Bronchial epithelial cell (primary cell): ENCODE measurements at regions not wholly inside any gene's neighbourhood (a gene's known extent, or its start where the extent isn't known, plus 50 kb on each side); places are given as distances from the start of the nearest gene placed in this dataset.

Experiments
- DNase-seq: peaks from one replicate; pipeline ENCODE4 v3.0.0-alpha.2; 2010; ENCODE audit warnings: low read depth
- FAIRE-seq: peaks from 2 replicates; lab custom pipeline; 2011; peaks lifted over from hg19 to GRCh38; lab: Jason Lieb, UNC
- H3K27me3 ChIP-seq: 2 replicates; pipeline ENCODE4 v1.5.1; 2011; ENCODE audit warnings: low read length; ENCODE audit not compliant: control insufficient read depth, insufficient read depth
- H3K36me3 ChIP-seq: 2 replicates; pipeline ENCODE4 v1.5.1; 2011; ENCODE audit warnings: low read length; ENCODE audit not compliant: control insufficient read depth, insufficient read depth
- H3K4me3 ChIP-seq: 2 replicates; pipeline ENCODE4 v1.5.1; 2011; ENCODE audit warnings: mild to moderate bottlenecking, low read depth, low read length, control low read depth
- TF ChIP-seq, protein P1 (sequence below): IDR thresholded peaks from 2 replicates; pipeline ENCODE4 v1.5.1; 2011; ENCODE audit warnings: mild to moderate bottlenecking, moderate library complexity, low read length, control low read depth, inconsistent platforms; ENCODE audit not compliant: insufficient read depth, severe bottlenecking

DNA sequence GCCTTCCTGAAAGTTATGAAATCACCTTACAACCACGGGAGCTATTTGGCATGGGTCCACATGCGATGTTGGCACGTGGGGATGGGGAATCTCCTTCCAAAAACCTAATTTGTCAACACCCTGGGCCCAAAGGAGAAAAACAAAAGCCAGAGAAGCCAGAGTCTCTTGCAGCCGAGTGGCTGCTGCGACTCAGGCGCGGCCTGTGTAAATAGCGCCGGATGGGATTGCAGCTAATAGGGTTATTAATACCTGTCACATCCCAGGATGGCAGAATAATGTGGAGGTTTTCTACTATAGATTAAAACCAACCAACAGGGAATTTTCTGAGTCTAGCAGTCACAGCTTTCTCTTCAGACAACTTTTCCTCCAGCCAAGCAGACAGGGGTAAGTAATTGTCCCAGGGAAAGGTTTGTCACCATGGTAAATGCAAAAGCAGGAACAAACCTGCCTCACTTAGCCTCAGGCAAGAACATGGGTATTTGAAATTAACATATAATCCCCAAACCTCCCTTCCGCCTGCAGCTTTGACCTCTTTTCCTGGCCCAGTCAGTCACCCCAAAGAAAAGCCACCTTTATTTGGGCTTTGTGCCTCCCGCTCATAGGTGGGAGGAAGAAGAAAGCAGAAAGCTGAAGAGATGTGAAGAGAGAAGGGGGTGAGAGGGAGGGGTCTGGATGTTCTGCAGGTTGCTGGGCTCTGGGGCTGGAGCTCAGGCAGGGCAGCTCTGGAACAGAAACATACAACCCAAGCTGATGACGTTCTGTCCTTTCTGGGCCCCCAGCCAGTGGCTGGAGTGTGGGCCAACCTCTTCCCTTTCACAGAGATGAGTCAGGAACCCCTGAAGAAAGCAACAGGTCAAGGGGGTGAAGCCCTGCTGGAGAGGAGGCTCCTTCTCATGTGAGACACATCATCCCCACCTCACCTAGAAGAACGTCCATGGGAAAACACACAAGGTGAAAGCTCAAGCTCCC is 376.5 kb downstream of the NXPE2 start:
- Histone ChIP-seq H3K36me3 (no peaks in the 10 kb centered on the region), H3K27me3 (no peaks in the 10 kb centered on the region), H3K4me3 (no peak overlapping the region)
- FAIRE-seq, result no peak
- DNase-seq, result no peak
- TF ChIP-seq, protein P1, sequence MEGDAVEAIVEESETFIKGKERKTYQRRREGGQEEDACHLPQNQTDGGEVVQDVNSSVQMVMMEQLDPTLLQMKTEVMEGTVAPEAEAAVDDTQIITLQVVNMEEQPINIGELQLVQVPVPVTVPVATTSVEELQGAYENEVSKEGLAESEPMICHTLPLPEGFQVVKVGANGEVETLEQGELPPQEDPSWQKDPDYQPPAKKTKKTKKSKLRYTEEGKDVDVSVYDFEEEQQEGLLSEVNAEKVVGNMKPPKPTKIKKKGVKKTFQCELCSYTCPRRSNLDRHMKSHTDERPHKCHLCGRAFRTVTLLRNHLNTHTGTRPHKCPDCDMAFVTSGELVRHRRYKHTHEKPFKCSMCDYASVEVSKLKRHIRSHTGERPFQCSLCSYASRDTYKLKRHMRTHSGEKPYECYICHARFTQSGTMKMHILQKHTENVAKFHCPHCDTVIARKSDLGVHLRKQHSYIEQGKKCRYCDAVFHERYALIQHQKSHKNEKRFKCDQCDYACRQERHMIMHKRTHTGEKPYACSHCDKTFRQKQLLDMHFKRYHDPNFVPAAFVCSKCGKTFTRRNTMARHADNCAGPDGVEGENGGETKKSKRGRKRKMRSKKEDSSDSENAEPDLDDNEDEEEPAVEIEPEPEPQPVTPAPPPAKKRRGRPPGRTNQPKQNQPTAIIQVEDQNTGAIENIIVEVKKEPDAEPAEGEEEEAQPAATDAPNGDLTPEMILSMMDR, result no peak

DNA sequence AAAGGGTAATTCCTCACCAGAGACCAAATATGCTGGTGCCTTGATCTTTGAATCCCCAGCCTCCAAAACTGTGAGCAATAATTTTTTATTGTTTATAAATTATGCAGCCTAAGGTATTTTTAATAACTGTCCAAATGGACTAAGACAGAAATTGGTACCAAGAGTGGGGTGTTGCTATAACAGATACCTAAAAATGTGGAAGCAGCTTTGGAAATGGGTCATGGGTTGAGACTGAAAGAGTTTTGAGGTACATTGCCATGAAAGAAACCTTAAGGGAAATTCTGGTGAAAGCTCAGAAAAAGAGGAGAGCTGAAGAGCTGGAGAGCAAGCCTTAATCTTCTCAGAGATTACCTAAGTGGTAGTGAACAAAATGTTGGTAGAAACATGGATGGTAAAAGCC is 378.2 kb downstream of the NXPE2 start:
- Histone ChIP-seq H3K27me3 (no peaks in the 10 kb centered on the region), H3K4me3 (no peak overlapping the region), H3K36me3 (no peaks in the 10 kb centered on the region)
- TF ChIP-seq, protein P1, result no peak
- no peak for FAIRE-seq
- DNase-seq, result no peak

DNA sequence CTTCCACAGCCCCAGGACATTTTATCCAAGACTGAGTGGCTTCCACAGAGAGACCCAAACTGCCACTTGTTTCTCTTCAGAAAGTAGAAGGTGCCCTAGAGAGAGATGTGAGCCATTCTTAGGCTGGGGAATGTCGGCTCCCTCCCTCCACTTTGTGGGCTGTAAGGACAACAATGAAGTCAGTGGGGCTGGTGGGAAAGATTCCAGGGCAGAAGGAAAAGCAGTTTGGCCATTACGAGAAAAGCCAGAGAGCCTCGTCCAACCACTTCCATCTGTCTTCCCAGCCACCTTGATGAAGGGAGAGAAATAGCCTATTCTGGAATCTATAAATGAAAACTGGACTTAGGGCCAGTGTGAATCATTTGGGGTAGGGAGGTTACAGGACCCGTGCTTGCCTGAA is 382.5 kb downstream of the NXPE2 start:
- Histone ChIP-seq H3K4me3 (no peak overlapping the region), H3K36me3 (no peaks in the 10 kb centered on the region), H3K27me3 (no peaks in the 10 kb centered on the region)
- TF ChIP-seq, protein P1, result no peak
- FAIRE-seq (no peak), DNase-seq (no peak)

DNA sequence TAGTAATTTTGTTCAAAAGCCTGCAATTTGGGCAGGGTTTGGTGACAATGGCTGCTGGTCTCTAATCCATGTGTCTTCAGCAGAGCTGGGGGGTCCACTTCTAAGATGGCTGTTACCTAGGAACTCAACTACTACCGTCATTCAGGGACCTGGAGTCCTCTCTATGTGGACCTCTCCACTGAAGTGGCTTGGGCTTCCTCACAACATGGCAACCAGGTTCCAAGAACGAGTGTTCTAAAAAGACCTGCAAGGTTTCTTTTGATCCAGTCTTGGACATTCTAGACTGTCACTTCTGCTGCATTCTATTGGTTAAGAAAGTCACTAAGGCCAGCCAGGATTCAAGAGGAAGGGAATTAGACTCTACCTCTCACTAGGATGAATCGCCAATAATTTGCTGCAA is 387.0 kb downstream of the NXPE2 start:
- DNase-seq, result no peak

DNA sequence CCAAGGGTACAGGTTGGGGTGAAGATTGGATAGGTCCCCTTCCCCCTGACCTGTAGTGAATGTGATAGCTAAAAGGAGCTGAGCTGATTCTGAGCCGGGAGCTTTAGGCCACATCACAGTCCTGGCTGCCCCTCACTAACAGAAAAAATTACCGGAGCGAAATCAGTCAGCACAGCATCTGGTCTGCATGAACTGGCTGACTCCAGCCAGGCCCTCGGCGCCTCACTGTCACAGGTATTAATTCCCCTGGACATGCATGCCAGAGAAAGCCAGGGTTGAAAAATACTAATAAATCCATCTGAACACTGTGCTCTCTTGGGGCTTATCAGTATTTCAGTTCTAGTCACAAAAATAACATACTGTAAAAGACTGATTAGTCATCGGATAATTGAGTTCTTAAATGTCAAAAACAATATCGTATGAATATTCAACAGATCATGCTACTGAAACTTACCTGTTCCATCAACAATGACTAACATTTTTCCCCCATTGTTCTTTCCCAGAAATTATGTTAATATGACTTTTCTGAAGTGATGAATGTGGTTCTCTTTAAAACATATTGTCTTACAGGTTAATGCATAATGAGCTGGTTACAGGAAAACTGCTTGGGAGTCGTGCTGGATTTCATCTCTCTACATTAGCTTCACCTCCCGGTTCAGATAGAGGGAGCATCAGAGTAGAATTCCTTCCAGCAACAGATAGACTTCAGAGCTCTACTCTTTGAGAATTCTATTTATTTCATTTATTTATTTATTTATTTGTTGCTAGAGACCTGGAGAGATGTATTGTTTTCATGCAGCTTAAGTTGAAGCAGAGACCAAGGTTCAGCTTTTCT is 387.7 kb downstream of the NXPE2 start:
- Histone ChIP-seq H3K4me3 (no peak overlapping the region), H3K36me3 (no peaks in the 10 kb centered on the region), H3K27me3 (no peaks in the 10 kb centered on the region)
- TF ChIP-seq, protein P1, result no peak
- FAIRE-seq (no peak), DNase-seq (no peak)

More for the DNA sequence above, 387.0 kb downstream of the NXPE2 start:
- Histone ChIP-seq H3K36me3 (no peaks in the 10 kb centered on the region), H3K27me3 (no peaks in the 10 kb centered on the region), H3K4me3 (no peak overlapping the region)
- TF ChIP-seq, protein P1, result no peak
- FAIRE-seq, result no peak
